Activated CD8-positive, alpha-beta T cell treated with anti-CD3 and anti-CD28 coated beads, Interleukin-2, amount 10 ng/mL, durations not matched to agents 7 days and 5 days (primary cell): ENCODE measurements at regions not wholly inside any gene's neighbourhood (a gene's known extent, or its start where the extent isn't known, plus 50 kb on each side); places are given as distances from the start of the nearest gene placed in this dataset.
"Not testable (repeated sequence)": the region's sequence is repeated elsewhere in the genome, so short reads cannot be mapped to it uniquely, and the experiment has no call there.

Source experiments
- ATAC-seq: fragments of 150-1000 bp; cut with Tn5 transposase; one replicate; pipeline ENCODE4 v1.10.0; 2021; ENCODE audit warnings: moderate library complexity
- CTCF ChIA-PET: fragments of 350-600 bp; sonication (Branson Sonifier 250); formaldehyde crosslinking; loops from one replicate; lab custom pipeline; 2021; ENCODE audit warnings: antibody characterized with exemption; lab: Charles Lee
- POLR2A ChIA-PET: fragments of 350-600 bp; sonication (Branson Sonifier 250); formaldehyde crosslinking; loops from one replicate; lab custom pipeline; 2021; ENCODE audit warnings: antibody characterized with exemption; lab: Charles Lee
- DNase-seq: peaks from one replicate; pipeline ENCODE4 v3.0.0-alpha.2; 2020
- H3K27ac Mint-ChIP-seq: one replicate; pipeline ENCODE4 v1.8.0; 2021; ENCODE audit warnings: mild to moderate bottlenecking, mixed read lengths
- H3K27me3 Mint-ChIP-seq: one replicate; pipeline ENCODE4 v1.8.0; 2021; ENCODE audit warnings: low read depth, mixed read lengths
- H3K36me3 Mint-ChIP-seq: one replicate; pipeline ENCODE4 v1.8.0; 2021; ENCODE audit warnings: low read depth, mixed read lengths
- H3K4me1 Mint-ChIP-seq: one replicate; pipeline ENCODE4 v1.8.0; 2021; ENCODE audit warnings: low read depth, mixed read lengths
- H3K4me3 Mint-ChIP-seq: one replicate; pipeline ENCODE4 v1.8.0; 2021; ENCODE audit warnings: mild to moderate bottlenecking, mixed read lengths
- H3K9me3 Mint-ChIP-seq: one replicate; pipeline ENCODE4 v1.8.0; 2022; ENCODE audit warnings: mixed read lengths; ENCODE audit not compliant: insufficient read depth

GRCh38 chr7:46932676-46933424 lies 649.1 kb downstream of the TNS3 start:
- DNase-seq (no peak), ATAC-seq (no peak)
- H3K9me3 Mint-ChIP-seq = no peaks in the 10 kb centered on the region
- no peaks in the 10 kb centered on the region for H3K36me3 Mint-ChIP-seq
- H3K27ac Mint-ChIP-seq = no peak overlapping the region
- no peaks in the 10 kb centered on the region for H3K4me1 Mint-ChIP-seq
- no peak overlapping the region for H3K4me3 Mint-ChIP-seq
- H3K27me3 Mint-ChIP-seq = no peaks in the 10 kb centered on the region
- POLR2A ChIA-PET = no interaction called here
- CTCF ChIA-PET = no interaction called here

- ATAC-seq = no peak
- CTCF ChIA-PET = no interaction called here
- POLR2A ChIA-PET = no interaction called here
- no peak for DNase-seq
- Mint-ChIP-seq H3K4me1 (no peaks in the 10 kb centered on the region), H3K27me3 (no peaks in the 10 kb centered on the region), H3K27ac (no peak overlapping the region), H3K36me3 (no peaks in the 10 kb centered on the region), H3K9me3 (no peaks in the 10 kb centered on the region), H3K4me3 (no peak overlapping the region)
Observed at GRCh38 chr7:46932306-46932675, 649.6 kb downstream of the TNS3 start.

GRCh38 chr7:46930366-46930765 lies 651.5 kb downstream of the TNS3 start:
- no peaks in the 10 kb centered on the region for H3K4me1 Mint-ChIP-seq
- CTCF ChIA-PET = no interaction called here
- DNase-seq (no peak), ATAC-seq (no peak)
- H3K27me3 Mint-ChIP-seq = no peaks in the 10 kb centered on the region
- no peak overlapping the region for H3K27ac Mint-ChIP-seq
- POLR2A ChIA-PET = no interaction called here
- H3K36me3 Mint-ChIP-seq = no peaks in the 10 kb centered on the region
- H3K9me3 Mint-ChIP-seq = no peaks in the 10 kb centered on the region
- H3K4me3 Mint-ChIP-seq = no peak overlapping the region

GRCh38 chr7:46929359-46929758 lies 652.6 kb downstream of the TNS3 start:
- no peaks in the 10 kb centered on the region for H3K36me3 Mint-ChIP-seq
- CTCF ChIA-PET = no interaction called here
- no peak overlapping the region for H3K27ac Mint-ChIP-seq
- H3K4me3 Mint-ChIP-seq = no peak overlapping the region
- no peaks in the 10 kb centered on the region for H3K27me3 Mint-ChIP-seq
- POLR2A ChIA-PET = no interaction called here
- no peaks in the 10 kb centered on the region for H3K4me1 Mint-ChIP-seq
- DNase-seq = no peak
- no peak for ATAC-seq
- no peaks in the 10 kb centered on the region for H3K9me3 Mint-ChIP-seq

- Mint-ChIP-seq H3K27ac (no peak overlapping the region), H3K36me3 (no peaks in the 10 kb centered on the region), H3K4me1 (no peaks in the 10 kb centered on the region), H3K9me3 (no peaks in the 10 kb centered on the region), H3K27me3 (no peaks in the 10 kb centered on the region), H3K4me3 (no peak overlapping the region)
- DNase-seq = no peak
- CTCF ChIA-PET = no interaction called here
- no peak for ATAC-seq
- POLR2A ChIA-PET = no interaction called here
Observed at GRCh38 chr7:46928719-46929118, 653.2 kb downstream of the TNS3 start.

- POLR2A ChIA-PET = no interaction called here
- no peaks in the 10 kb centered on the region for H3K9me3 Mint-ChIP-seq
- H3K27me3 Mint-ChIP-seq = no peaks in the 10 kb centered on the region
- no peak for DNase-seq
- CTCF ChIA-PET = no interaction called here
- H3K4me1 Mint-ChIP-seq = no peaks in the 10 kb centered on the region
- no peak overlapping the region for H3K4me3 Mint-ChIP-seq
- no peak for ATAC-seq
- no peak overlapping the region for H3K27ac Mint-ChIP-seq
- no peaks in the 10 kb centered on the region for H3K36me3 Mint-ChIP-seq
Observed at GRCh38 chr7:46927131-46927810, 654.6 kb downstream of the TNS3 start.

- Mint-ChIP-seq H3K4me1 (no peaks in the 10 kb centered on the region), H3K4me3 (no peak overlapping the region), H3K27ac (no peak overlapping the region), H3K9me3 (no peaks in the 10 kb centered on the region), H3K36me3 (no peaks in the 10 kb centered on the region), H3K27me3 (no peaks in the 10 kb centered on the region)
- no peak for DNase-seq
- CTCF ChIA-PET = no interaction called here
- ATAC-seq = no peak
- POLR2A ChIA-PET = no interaction called here
Observed at GRCh38 chr7:46916581-46916980, 665.3 kb downstream of the TNS3 start.

- DNase-seq (no peak), ATAC-seq (no peak)
- Mint-ChIP-seq H3K4me1 (no peaks in the 10 kb centered on the region), H3K4me3 (no peak overlapping the region), H3K36me3 (no peaks in the 10 kb centered on the region), H3K9me3 (no peaks in the 10 kb centered on the region), H3K27me3 (no peaks in the 10 kb centered on the region), H3K27ac (no peak overlapping the region)
- ChIA-PET POLR2A (no interaction called here), CTCF (no interaction called here)
Observed at GRCh38 chr7:46912692-46913091, 669.2 kb downstream of the TNS3 start.

GRCh38 chr7:46909601-46910051 lies 672.3 kb downstream of the TNS3 start:
- H3K4me3 Mint-ChIP-seq = no peak overlapping the region
- H3K36me3 Mint-ChIP-seq = no peaks in the 10 kb centered on the region
- DNase-seq = no peak
- ChIA-PET POLR2A (no interaction called here), CTCF (no interaction called here)
- ATAC-seq = no peak
- H3K4me1 Mint-ChIP-seq = no peaks in the 10 kb centered on the region
- no peaks in the 10 kb centered on the region for H3K27me3 Mint-ChIP-seq
- no peak overlapping the region for H3K27ac Mint-ChIP-seq
- no peaks in the 10 kb centered on the region for H3K9me3 Mint-ChIP-seq

- Mint-ChIP-seq H3K27ac (no peak overlapping the region), H3K4me3 (no peak overlapping the region), H3K27me3 (no peaks in the 10 kb centered on the region), H3K4me1 (no peaks in the 10 kb centered on the region), H3K9me3 (no peaks in the 10 kb centered on the region), H3K36me3 (no peaks in the 10 kb centered on the region)
- POLR2A ChIA-PET = no interaction called here
- no peak for DNase-seq
- CTCF ChIA-PET = no interaction called here
- ATAC-seq = no peak
Observed at GRCh38 chr7:46908770-46909169, 673.1 kb downstream of the TNS3 start.

- H3K27me3 Mint-ChIP-seq, H3K9me3 Mint-ChIP-seq, DNase-seq, CTCF ChIA-PET, H3K4me3 Mint-ChIP-seq, H3K36me3 Mint-ChIP-seq, ATAC-seq, H3K27ac Mint-ChIP-seq, H3K4me1 Mint-ChIP-seq, POLR2A ChIA-PET: not testable (repeated sequence)
Observed at GRCh38 chr7:46904523-46904922, 677.4 kb downstream of the TNS3 start.

GRCh38 chr7:46902463-46902862 lies 679.4 kb downstream of the TNS3 start:
- H3K36me3 Mint-ChIP-seq = no peaks in the 10 kb centered on the region
- no peak overlapping the region for H3K4me3 Mint-ChIP-seq
- no peaks in the 10 kb centered on the region for H3K27me3 Mint-ChIP-seq
- no peak overlapping the region for H3K27ac Mint-ChIP-seq
- DNase-seq = no peak
- no peaks in the 10 kb centered on the region for H3K9me3 Mint-ChIP-seq
- no peaks in the 10 kb centered on the region for H3K4me1 Mint-ChIP-seq
- CTCF ChIA-PET = no interaction called here
- POLR2A ChIA-PET = no interaction called here
- ATAC-seq = no peak
